ENCODE measurements at regions not wholly inside any gene's neighbourhood (a gene's known extent, or its start where the extent isn't known, plus 50 kb on each side); places are given as distances from the start of the nearest gene placed in this dataset.

DNA sequence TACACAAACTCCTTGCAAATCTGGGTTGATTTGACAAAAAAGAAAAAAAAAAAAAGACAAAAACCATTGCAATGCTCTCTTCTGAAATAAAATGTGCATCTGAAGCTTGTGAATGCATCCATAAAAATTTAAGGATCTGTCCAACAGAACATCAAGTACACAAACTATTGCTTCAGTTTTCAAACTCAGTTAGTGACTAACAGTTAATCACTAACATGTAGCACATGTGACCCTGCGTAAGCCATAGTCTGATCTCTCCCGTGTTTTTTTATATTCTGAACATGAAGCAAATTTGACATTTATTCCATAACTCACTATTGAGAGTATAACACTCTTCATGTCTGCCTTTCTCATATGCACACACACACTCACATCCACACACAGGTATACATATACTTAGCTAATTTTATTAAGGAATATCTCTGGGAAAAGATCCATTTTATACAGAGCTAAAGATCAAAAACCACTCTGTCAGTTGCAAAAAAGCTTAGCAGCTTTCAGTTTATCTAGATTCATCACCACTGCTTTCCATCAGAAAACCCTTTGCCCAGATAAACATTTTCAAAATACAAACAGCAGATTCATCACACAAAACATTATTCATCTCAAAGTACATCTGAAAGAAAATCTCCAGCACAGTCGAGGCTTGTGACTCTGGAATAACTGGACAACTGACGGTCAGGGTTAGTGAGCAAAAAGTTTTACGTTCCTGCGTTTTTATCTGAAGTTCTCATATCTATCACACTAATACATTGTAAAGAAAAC, 1000.4 kb upstream of the ACVR2A start:
- no peak for DNase-seq

GRCh38 chr2:146837857-146838256, 1007.0 kb upstream of the ACVR2A start:
- DNase-seq: peak; percentile 51

GRCh38 chr2:146826388-146826787, 1018.4 kb upstream of the ACVR2A start:
- DNase-seq: no peak

GRCh38 chr2:146821836-146822316, 1023.0 kb upstream of the ACVR2A start:
- no peak for DNase-seq

DNA sequence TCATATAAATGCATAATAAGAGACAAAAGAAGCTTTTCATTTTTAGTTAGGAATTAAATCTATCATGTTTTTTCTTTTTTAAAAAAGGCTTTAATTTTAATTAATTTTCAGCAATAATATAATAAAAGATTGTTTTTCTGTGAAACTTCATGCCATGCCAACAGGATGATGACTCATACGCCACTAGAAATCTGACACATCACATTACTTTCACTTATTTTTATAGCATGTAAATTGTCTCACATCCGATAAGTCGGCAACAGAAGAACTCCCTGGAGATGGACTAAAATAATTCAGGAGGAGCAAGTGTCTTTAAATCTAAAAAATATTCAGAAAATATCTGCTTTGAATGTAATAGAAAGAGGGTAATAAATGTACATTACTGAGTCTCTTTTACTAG, 1024.2 kb upstream of the ACVR2A start:
- no peak for DNase-seq

- no peak for DNase-seq
Measured at GRCh38 chr2:146818122-146818521, 1026.7 kb upstream of the ACVR2A start.

DNA sequence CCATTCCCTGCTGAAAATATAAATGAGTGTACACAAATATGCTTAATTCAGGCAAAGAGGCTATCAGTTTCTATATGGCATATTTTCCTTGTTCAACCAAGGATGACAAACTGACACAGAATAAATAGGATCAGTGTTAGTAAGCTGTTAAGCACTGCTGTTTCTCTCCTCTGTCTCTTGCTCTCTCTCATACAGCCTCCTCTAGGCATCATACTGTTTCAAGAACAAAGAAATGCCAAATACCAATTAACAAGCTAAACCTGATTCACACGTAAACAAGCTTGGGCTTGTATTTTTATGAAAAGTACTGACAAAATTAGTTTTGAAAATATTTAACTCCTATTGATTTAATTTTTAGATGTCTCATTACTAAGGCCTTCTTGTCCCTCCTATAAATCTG, 1027.2 kb upstream of the ACVR2A start:
- no peak for DNase-seq

GRCh38 chr2:146814971-146815370, 1029.9 kb upstream of the ACVR2A start:
- no peak for DNase-seq

GRCh38 chr2:146807568-146808168, 1037.2 kb upstream of the ACVR2A start:
- no peak for DNase-seq

DNA sequence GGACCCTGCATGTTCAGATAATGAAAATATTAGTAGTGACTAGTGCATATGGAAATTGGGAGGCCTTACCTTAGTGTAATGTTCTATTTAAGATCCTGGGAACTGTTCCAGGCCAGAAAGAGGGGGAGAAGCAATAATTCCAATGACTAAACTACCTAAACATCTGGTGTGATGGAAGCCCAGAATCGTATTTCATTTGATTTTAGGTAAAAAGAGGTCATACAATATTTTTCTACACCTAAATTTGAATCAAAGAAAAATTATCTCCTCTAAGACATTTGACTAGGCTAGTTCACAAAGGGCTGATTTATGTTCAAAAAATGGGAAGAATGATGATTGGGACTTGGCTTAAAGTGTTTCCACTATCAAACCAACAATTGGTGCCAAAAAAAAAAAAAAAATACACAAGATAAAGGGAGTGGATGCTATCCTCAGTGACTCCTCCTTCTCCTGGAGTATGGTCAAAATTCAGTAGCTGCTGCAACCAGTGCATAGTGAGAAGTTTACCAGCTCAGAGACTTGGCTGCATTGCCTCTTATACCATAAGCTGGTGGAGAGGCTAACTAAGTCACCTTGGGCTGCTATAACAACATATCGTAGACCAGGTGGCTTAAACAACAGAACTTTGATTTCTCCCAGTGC, 1038.3 kb upstream of the ACVR2A start:
- no peak for DNase-seq

DNA sequence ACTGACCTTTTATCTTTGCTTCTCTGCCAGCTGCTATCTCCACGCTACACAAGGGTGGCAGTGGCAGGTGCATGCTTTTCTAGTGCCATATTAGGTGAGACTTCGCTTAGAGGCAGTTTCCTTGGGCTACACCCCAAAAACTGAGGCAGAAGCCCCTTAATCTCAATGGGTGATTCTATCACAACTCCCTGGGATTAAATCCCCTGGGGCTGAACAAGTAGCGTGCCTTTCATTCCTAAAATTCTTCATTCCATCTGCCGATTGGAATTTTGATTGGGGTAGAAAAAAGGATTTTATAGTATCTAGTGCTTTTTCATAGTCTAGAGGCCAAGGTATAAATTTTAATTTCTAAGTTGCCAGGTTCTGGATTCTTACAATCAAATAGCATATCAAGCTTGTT, 1040.5 kb upstream of the ACVR2A start:
- DNase-seq: no peak

- no peak for DNase-seq
Measured at GRCh38 chr2:146801886-146802285, 1042.9 kb upstream of the ACVR2A start.

DNA sequence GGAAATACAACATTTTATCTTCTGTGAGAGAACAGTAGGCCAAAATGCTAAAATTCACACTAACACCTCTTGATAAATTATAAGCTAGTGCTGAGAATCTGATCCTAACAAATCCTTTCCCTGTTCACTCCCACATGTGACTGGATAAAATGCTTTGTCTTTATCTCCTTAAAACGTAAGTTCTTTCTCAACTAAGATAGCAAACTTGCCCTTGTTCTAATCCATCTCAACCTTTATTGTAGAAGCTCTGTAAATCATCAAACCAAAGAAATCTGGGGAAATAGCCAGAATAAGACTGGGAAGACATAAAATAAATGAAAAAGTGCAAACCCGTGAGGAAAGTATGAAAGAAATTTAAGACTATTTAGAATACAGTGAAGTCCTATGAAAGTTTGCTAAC, 1058.4 kb upstream of the ACVR2A start:
- no peak for DNase-seq

DNA sequence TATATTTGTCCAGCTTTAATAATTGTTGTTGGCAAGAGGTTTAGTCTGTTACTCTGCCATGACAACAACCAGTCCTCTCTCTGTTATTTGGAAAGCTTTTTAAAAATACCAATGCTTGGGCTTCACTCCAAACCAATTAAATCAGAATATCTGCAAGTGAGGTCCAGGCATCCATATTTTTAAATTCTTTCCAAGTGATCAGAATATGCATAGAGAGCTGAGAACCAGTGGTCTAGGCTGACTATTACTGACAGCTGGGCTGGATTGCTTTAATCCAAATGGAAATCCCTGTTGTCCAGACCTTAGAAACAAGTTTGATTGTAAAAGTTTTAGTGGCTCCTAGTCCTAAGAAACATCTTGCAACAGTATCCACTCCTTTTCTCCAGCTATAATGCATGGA, 1059.7 kb upstream of the ACVR2A start:
- no peak for DNase-seq

DNA sequence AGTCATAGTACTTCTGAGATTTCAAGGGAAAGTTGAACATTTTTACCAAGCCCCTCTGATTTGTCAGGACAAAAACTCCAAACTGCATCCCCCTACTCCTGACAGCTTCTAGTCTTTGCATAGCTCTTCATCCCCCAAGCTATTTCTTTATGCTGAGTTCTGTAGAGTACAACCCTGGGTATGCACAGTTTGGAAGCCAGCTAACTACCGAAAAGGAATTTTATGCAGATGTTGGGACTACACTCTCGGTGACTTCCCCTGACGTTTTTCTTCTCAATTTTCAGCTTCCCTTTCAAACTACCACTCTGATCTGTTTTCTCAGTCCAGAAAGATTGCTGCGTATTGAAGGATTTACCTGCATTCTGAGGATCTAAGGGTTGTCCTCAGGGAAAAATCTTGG, 1060.2 kb upstream of the ACVR2A start:
- DNase-seq: no peak

GRCh38 chr2:146777181-146777580, 1067.6 kb upstream of the ACVR2A start:
- DNase-seq: no peak

GRCh38 chr2:146776596-146776995, 1068.2 kb upstream of the ACVR2A start:
- DNase-seq: no peak

DNA sequence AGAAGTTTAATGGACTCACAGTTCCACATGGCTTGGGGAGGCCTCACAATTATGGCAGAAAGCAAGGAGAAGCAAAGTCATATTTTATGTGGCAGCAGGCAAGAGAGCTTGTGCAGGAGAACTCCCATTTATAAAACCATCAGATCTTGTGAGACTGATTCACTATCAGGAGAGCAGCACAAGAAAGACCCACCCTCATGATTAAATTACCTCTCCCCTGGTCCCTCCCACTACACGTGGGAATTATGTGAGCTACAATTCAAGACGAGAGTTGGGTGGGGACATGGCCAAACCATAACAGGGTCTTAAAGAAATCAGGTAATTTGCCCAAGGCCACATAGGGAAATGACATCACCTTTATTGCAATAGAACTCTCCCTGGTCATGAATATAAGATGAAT, 1073.3 kb upstream of the ACVR2A start:
- DNase-seq: no peak

DNA sequence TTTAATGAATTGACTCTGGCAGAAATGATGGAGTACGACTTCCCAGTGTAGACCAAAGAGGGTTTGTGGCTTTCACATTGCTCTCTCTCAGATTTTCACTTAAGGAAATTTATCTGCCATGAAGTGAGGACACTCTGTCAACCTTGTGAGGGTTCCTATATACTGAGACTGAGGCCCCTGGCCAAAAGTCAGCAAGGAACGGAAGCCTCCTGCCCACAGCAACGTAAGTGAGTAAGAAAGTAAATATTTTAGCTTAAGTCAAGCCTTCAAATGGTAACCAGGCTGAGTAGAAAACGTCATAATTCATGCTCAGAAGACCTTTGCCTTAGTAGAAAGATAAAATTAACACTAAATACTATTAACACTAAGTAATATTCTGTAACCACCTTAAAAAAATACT, 1080.5 kb upstream of the ACVR2A start:
- DNase-seq: no peak

DNA sequence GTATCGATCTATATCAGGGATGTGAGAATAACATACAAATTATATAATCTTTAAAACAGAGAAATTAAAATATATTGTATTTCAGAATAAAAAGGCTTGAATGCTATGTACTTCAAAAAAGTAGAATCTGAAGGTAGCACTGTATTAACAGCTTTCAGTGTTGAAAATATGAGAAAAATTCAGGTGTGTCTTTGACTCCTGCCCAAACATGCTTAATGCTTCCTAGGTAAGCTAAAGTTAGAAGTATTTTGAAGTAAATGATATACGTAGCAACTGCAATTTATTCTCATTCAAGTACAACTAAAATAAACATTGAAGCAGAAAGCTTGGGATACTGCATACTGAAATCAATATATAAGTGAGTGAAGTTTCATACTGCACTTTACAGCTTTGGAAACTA, 1082.0 kb upstream of the ACVR2A start:
- DNase-seq: no peak

DNA sequence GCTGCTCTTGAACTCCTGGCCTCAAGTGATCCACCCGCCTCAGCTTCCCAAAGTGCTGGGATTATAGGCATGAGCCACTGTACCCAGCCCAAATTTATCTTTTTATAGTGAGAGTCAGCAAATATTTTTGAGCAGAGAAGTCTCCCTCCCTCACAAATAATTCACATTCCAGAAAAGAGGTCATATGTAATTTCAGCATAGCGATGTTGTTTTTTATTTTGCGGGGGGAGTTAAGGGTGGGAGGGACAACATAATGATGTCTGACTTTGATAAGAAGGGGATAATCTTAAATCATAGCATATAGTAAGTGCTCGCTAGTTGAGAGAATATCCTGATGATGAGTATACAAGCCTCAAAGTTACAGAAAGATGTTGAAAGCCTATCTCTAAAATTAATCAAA, 1090.2 kb upstream of the ACVR2A start:
- DNase-seq: no peak

GRCh38 chr2:146748046-146748445, 1096.8 kb upstream of the ACVR2A start:
- no peak for DNase-seq

DNA sequence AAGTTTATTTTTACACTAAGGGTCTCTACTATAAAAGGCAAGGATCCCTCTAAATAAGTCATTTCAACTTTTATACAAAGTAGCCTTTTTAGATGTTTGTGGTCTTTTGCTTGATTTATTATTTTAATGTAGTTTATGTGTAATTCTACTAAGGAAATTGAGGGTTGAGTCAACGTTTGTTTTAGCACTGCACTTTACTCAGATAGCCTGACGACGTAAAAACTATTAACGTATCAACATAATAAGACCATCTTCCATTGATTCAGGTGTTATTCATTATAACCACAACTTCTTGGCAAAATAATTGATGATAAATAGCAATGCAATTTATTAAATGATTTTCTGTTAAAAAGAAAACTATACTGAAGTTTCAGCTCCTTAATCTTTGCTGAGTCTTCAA, 1103.6 kb upstream of the ACVR2A start:
- DNase-seq: no peak

GRCh38 chr2:146734821-146735190, 1110.0 kb upstream of the ACVR2A start:
- DNase-seq: no peak

All from DMS79 treated with DMSO at 0.1 percent for 48 hours (cell line).